NB4 (cell line): ENCODE measurements at regions not wholly inside any gene's neighbourhood (a gene's known extent, or its start where the extent isn't known, plus 50 kb on each side); places are given as distances from the start of the nearest gene placed in this dataset.

Experiments used
- CTCF ChIP-seq: IDR thresholded peaks from one replicate; pipeline ENCODE4 v1.5.1; 2012; ENCODE audit warnings: low read depth, low read length
- POLR2A ChIP-seq: IDR thresholded peaks from 2 replicates; pipeline ENCODE4 v1.6.1; 2011; ENCODE audit warnings: mild to moderate bottlenecking; ENCODE audit not compliant: insufficient read length; ENCODE audit errors: extremely low read depth

GRCh38 chr10:56771343-56771742, 410.3 kb upstream of the ZWINT start:
- no peak for TF ChIP-seq POLR2A
- TF ChIP-seq CTCF, result no peak
